ENCODE measurements at regions not wholly inside any gene's neighbourhood (a gene's known extent, or its start where the extent isn't known, plus 50 kb on each side); places are given as distances from the start of the nearest gene placed in this dataset.
"Not testable (repeated sequence)": the region's sequence is repeated elsewhere in the genome, so short reads cannot be mapped to it uniquely, and the experiment has no call there.

DNA sequence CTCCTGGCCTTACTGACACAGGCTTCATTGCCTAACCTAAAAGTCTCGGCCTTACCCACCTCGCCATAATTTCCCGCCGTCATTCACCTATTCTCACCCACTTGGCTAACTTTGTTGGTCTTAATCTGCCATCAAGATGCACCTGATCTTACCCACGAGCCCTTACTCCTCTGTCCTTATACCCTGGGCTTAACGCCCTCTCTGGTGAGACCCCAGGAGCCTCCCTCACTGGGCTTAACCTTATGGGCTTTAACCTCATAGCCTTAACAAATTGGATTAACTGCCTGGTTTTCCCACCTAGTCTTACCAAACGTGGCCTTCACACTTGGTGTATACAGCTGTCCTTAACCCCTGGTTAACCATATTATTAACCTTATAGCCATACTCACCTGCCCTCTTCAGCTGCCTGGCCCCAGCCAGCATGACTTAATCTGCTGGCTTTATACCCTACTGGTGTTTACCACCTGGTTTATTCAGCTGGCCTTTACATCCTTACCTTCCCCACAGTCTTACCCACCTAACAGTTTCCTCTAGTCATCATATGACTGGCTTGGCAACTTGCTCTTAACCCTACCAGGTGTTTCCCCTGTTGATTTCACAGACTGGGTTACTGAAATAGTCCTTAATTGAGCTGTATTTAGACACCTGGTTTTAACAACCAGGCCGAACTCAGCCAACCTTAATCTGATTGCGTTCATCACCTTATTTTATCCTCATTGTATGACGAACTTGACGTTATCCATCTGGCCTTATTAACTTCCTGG is 132.0 kb upstream of the ZSWIM2 start:
- no peak for FAIRE-seq

DNA sequence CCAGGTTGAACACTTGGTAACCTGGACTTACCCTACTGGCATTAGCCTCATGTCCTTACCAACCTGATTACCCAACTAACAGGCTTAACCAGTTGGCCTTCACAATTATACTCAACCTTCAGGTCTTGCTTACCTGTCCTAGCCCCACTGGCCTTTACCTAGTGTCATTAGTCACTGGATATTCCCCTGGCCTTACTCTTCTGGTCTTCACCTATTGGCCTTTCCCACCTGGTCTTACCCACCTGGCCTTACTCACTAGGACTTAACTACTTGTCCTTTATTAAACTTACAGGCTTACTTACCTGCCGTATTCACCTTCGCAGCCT is 131.1 kb upstream of the ZSWIM2 start:
- no peak for FAIRE-seq

DNA sequence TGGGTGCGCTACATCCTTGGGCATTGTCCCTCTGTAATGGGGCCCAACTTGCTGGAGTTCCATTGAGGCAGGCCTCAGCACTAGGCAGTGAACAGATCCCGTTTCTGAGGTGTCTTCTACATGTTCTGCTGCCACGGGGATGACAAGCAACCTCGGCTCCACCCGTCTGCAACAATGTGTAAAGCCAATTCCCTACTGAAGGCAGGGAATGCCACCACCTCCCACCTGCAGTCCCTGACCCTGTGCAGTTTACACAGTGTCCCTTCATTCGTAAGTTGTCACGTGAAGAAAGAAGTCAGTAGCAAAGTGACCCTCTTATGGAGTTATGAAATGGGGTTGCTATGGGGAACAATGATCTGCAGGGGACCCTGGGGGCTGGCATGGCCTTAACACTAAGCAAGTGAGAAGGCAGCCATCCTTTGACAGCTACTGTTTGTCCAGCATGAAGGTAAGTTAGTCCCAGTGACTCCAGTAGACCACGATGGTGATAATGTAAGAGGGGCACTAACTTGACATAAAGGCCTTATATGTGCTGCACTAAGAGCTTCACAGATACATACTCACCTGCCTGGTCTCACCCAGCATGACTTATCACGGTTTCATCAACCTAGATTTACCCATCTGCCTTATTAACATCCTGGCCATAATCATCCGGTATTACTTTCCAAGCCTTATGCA is 130.6 kb upstream of the ZSWIM2 start:
- no peak for FAIRE-seq

DNA sequence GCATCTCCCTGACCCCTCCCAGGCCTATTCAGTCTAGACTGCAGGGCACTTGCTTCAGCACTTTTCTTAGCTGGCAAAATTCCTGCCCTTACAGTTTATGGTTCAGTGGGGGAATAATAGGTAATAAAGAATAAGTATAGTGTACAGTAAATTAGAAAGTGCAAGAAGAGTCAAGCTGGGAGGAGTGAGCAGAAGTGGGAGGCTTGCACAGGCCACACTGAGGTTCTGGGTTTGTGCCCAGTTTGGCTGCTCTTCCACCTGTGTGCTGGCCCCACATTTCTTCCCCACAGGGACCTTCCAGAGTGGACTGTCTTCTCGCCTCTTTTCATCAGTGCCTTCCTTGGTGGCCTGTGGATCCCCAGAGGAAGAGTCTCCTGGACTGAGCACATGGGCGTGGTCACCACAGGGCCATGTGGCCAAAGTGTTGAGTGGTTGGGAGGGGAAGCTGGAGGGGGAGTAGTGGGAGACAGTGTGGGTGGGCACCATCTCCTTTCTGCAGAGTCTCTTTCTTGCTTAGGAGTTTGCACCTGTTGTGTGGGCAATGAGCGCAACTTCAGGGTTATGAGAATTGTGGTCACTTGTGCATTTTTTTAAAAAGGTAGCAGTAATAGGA is 128.6 kb upstream of the ZSWIM2 start:
- no peak for FAIRE-seq

DNA sequence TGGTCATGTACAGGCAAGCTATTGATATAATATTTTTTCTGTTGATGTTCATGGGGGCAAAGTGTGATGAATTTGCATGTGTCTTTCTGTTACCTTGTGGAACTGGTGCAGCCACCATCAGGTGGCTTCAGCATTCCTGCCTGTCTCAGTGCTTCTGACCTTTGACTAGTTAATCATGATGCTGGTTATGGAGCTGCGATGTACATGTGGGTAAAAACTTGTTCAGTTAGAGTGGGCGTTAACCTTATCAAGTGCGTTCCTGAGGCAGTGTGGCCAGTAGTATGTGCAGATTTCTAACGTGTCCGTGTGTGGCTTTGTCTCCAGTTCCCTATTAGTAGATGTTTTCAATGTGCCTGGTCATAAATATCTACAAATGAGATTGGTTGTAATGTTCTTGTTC is 127.4 kb upstream of the ZSWIM2 start:
- FAIRE-seq: no peak

DNA sequence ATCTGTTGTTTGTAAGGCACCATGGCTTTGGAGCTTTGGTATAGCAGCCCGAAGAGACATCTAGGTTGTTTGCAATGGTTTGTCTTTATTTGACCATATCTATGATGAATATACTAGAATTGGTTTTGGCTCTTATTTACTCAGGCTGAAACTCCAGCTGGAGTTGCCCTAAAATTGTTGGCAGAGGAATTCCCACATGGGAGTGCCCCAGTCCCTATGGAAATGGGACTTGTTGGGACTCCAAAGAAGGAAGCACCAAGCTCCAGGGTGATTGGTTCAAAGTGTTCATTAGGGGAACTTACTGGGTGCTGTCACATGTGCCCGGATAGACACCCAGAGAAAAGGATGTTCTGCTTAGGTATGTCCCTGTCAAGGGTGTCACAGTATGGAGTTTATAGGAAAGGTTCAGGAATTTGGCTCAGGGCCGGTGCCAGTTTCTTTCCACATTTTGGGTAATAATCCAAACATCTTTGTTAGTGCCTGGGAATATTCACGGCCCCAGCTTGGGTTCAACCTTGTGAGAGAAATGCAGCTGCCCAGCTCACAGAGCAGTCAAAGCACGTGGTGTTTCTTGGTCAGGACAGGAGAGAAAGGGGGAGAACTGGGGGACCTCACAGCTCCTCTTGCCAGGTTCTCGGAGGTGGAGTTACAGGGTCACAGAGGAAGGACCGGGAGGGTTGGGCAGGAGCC is 123.5 kb upstream of the ZSWIM2 start:
- FAIRE-seq: no peak

DNA sequence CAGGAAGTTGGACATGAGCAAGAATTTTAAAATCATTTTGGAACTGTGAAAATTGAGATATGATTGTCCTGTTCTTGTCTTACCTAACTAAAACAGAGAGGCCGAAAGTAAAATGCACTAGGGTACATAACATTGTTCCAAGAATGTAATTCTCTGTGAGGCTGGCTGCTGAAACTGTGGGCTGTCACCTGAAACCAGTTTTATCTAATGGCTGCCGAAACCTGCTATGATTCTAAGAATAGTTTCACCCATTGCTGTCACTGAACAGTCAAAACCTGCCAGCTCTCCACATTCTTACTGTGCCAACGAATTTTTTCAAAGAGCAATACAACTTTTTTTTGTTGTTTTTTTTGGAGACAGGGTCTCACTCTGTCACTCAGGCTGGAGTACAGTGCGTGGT is 119.3 kb upstream of the ZSWIM2 start:
- FAIRE-seq: no peak

DNA sequence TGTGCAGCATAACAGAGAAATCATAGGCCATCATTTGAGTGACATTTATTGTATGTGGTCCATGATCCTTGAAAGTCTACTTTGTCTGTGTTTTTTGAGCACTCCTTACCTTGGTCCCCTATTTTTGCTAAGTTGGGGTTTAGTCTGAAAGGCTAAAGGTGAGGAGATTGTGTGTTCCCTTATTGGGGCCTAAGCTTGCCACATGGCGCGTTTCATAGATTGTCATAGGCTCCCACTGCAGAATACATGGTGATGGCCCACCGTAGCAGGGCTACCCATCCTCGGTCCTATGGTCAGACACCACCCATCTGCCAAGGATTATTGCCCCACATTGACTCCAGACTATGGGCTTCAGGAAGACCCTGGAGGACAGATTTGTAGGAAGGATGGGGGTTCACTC is 117.0 kb upstream of the ZSWIM2 start:
- FAIRE-seq: no peak

DNA sequence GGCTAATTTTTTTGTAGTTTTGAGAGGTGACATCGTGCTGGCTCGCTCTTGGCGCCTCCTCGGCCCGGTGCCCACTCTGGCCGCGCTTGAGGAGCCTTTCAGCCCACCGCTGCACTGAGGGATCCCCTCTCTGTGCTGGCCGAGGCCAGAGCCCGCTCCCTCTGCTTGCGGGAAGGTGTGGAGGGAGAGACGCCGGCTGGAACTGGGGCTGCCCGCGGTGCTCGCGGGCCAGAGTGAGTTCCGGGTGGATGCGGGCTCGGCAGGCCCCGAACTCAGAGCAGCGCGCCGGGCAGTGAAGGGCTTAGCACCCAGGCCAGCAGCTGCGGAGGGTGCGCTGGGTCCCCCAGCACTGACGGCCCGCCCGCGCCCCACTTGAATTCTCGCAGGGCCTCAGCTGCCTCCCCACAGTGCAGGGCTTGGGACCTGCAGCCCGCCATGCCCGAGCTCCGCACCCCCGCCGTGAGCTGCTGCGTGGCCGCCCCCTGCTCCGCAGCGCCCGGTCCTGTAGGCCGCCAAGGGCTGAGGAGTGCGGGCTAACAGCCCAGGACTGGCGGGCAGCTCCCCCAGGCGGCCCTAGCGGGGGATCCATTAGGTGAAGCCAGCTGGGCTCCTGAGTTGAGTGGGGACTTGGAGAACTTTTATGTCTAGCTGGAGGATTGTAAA is 113.2 kb upstream of the ZSWIM2 start:
- FAIRE-seq: no peak

DNA sequence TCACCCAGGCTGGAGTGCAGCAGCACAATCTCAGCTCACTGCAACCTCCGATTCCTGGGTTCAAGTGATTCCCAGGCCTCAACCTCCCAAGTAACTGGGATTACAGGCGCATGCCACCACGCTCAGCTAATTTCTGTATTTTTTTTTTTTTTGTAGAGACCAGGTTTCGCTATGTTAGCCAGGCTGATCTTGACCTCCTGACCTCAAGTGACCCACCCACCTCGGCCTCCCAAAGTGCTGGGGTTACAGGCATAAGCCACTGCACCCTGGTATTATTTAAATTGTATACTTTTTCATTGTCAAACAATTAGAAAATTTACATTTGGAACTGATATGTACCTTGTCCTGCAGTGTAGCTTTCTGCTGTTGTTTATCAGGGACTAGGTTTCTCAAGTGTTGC is 111.3 kb upstream of the ZSWIM2 start:
- not testable (repeated sequence) for FAIRE-seq

DNA sequence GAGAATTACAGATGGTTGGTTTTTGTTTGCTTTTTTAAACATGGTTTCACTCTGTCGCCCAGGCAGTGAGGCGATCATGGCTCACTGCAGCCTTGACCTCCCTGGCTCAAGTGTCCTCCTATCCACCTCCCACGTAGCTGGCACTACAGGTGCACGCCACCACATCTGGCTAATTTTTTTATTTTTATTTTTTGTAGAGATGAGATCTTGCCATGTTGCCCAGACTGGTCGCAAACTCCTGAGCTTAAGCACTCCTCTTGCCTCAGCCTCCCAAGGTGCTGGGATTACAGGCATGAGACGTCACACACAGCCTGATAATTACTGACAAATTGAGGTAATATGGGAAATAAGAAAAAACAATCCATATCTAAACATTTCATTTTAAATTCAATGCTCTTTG is 110.5 kb upstream of the ZSWIM2 start:
- FAIRE-seq: no peak

DNA sequence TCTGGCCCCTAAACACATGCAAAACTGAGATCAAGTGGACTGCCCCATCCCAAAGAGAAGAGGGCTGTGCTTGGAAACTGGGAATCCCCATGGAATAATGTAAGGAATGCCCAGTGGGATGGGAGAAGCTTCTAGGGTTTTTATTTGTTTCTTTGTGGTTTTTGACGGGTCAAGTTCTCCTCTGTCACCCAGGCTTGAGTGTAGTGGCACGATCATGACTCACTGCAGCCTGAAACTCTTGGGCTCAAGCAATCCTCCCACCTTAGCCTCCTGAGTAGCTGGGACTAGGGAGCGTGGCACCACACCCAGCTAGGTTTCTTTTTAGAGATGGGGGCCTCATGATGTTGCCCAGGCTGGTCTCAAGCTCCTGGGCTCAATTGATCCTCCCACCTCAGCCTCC is 101.7 kb upstream of the ZSWIM2 start:
- no peak for FAIRE-seq

DNA sequence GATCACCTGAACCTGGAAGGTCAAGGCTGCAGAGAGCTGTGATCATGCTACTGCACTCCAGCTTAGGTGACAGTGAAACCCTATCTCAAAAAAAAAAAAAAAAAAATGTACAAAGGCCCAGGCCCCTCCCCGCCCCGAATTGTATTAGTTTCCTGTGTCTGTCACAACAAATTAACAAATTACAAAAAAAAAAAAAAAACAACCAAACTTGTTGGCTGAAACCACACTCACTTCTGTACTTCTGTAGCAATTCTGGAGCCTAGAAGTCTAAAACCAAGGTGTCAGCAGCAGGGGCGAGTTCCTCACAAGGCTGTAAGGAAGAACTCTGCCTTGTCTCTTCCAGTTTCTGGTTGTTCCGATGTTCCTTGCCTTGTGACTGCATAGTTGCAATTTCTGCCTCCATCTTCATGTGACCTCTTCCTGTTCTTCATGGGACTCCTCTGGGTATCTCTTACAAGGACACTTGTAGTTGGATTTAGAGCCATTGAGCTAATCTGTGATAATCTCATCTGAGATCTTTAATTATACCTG is 100.8 kb upstream of the ZSWIM2 start:
- no peak for FAIRE-seq

DNA sequence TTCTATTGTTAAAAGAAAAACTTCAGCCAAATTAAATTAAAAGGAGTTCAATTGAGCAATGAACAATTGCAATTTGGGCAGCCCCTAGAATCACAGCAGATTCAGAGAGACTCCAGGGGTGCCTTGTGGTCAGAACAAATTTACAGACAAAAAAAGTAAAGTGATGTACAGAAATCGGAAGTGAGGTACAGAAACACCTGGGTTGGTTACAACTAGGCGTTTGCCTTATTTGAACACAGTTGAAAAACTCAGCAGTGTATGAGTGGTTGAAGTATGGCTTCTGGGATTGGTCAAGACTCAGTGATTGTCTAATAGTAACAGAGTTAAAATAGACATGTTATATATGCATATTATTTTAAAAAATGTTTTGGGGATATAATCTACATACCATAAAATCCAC is 98.5 kb upstream of the ZSWIM2 start:
- no peak for FAIRE-seq

DNA sequence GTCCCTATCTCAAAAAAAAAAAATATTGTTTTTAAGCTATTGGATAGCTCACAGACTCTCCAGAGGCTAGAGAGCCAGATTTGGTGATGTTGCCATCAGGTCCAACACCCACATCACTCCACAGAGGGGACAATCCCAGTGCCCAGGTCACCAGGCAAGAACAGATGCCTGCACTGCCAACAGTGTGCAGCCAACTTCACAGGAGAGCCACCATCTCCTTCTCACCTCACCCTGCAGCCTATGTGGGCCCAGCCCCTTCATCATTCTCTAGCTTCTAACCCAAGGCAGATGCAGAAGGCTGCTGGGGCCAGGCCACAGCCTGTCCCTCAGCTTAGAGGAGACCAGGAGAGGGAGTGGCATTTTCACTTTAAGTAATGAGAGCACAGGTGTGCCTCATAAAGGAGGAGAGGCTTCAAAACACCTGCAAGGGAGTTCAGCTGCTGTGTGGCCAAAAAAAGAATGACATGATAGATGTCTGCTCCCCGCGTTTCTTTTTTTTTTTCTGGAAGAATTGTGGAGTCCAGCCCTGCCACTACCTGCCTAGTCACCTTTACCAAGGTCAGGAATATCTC is 98.0 kb upstream of the ZSWIM2 start:
- FAIRE-seq: no peak

DNA sequence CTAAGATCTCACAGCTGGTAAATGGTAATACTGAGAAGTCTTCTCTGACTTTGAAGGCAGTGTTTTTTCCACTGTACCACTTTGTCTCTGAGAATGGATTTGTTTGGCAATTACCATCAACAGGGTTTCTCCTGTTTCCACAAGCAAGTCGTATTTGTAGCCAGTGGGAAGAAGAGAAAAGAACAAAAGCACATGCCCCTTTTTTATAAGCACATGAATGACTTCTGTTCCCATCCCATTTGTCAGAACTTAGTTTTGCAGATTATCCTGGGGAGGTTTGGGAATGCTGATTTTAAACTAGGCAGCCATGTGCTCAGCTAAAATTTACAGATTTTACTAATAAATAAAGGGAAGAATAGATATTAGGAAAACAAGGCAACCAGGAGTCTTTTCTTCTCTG is 92.9 kb upstream of the ZSWIM2 start:
- no peak for FAIRE-seq

DNA sequence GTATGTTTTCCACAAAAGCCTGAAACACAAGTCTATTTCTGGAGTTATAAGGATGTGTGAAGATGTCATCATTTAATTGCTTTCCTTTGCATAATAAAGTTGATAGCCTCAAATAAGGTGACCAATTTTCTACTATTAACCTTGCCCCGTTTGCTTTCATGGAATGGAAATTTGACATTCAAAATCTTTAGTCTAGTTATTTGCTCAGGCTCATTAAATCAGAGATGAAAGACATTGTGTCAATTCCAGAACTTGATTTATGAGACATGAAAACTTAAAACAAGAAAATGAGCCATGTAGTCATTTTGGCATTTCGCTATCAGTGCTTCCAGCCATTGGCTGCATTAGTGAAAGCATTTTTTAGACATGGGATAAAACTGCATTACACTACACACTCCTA is 91.5 kb upstream of the ZSWIM2 start:
- no peak for FAIRE-seq

DNA sequence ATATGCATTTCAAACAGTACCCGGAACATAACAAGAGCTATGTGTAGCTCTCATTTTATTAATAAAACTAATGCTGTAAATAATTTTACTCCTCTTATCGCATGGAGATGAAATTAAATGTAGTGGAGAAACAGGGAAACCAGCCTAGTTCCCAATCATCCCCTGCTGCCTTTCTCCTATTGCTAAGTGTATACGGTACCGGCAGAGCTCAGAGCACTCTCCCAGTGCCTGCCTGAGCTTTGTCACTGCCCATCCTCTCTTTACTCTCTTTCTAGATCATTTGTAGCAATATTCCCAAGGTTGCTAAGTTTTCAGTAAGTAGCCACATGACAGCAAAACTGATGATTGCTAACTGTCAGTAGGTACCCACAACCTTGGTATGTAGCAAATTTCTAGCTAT is 85.5 kb upstream of the ZSWIM2 start:
- FAIRE-seq: no peak

DNA sequence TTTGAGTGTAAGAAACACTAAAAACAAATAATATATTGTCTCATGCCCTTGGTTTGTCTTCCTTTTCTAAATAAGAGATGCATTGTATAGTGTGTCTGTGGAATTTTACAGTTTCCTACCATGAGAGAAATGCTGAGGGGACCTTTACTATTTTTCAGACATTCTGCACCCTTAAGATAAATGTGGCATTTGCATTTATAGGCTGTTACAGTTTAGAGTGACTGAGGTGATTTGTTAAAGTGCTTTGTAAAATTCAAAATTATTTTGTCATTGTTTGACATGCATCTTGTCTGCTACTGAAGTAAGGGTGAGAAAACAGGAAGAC is 78.9 kb upstream of the ZSWIM2 start:
- FAIRE-seq: no peak

DNA sequence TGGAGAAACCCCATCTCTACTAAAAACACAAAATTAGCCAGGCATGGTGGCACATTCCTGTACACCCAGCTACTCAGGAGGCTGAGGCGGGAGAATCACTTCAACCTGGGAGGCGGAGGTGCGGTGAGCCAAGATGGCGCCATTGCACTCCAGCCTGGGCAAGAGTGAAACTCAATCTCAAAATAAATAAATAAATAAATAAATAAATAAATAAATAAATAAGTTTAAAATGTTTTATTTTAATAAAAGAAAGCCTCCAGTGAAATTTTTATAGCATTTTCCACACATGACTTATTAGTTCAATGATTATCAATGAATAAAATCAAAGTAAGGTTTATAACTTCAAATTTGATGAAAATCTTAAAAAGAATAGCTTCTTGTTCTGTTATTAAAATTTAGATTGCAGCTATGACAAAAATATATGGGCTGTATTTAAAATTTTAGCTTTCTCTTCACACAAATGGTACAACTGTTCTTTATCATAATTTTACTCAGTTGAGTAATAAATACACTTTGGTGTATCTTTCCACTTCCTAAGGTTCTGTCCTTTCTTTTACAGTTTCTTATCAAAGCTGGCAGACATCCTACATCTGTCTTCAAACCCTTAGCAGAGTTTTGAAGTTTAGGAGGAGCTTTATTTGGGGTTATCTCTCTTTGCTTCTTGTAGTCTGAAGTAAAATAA is 78.4 kb upstream of the ZSWIM2 start:
- no peak for FAIRE-seq

DNA sequence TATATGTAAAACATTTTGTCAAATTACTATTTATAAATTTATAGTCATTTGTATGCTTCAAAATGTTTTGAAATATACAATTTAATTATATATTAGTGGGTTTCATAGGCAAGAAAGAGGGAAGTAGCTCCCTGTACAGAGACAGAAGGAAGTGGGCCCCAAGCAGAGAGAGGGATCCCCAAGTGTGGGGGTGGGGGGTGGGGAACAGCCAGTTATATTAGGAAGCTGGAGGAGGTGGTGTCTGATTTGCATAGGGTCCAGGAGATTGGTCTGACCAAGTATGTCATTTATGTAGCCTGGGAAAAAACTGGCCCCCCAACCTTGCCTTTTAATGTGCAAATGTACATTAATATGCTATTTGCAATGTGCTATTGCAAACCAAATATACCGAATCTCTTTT is 76.5 kb upstream of the ZSWIM2 start:
- FAIRE-seq: no peak

DNA sequence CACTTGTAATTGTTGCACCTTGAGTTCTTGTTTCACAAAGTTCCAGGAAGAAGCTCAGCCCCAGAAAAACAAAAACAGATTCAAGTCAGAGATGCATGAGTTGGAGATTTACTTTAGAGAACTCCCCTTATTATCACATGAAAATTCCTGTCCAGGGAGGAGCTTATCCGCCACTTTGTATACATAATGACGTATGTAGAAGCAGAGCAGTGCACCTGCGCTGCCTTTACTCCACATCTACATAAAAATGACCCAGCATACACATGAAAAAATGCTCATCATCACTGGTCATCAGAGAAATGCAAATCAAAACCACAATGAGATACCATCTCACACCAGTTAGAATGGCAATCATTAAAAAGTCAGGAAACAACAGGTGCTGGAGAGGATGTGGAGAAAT is 73.3 kb upstream of the ZSWIM2 start:
- not testable (repeated sequence) for FAIRE-seq
